ENCODE measurements at regions not wholly inside any gene's neighbourhood (a gene's known extent, or its start where the extent isn't known, plus 50 kb on each side); places are given as distances from the start of the nearest gene placed in this dataset.
"Not testable (repeated sequence)": the region's sequence is repeated elsewhere in the genome, so short reads cannot be mapped to it uniquely, and the experiment has no call there.

DNA sequence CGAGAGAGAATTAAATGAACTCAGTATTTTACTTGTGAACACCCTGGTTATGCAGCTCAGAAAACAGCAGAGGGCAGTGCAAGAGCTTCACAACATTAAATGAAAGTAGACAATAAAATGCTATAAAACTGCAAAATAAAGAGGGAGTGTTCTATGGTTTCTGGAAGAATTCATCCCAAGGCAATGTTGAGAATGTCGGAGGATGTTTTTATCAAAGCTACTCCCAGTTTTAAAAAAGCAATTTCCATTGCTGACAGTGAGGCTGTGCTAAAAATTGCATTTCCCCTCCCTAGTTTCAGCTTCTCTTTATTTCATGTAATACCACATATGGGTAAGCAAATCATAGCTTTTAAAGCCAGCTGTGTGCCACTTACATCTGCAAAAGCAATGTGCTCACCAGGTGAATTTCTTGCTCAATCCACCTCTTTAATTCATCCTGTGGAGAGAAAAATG is 296.8 kb downstream of the RAB38 start:
- DNase-seq (ENCODE audit: low spot score): no peak

DNA sequence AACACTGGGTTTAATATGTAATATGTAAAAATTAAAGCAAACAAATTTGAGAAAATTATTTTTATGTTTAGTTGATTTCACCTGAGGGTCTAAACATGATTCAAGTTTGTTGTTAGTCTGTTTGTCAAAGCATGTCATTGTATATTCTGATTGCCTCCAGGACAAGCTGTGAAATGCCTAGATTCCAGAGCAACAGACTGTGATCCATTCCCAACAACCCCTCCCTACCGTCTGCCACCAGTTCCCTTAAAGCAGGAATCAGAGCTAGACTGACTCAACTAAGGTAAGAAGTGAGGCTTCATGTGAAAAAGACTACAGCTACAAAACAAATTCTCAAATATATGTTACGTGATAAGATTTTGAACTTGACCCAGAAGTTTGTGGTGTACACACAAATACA is 304.2 kb downstream of the RAB38 start:
- DNase-seq (ENCODE audit: low spot score): no peak

DNA sequence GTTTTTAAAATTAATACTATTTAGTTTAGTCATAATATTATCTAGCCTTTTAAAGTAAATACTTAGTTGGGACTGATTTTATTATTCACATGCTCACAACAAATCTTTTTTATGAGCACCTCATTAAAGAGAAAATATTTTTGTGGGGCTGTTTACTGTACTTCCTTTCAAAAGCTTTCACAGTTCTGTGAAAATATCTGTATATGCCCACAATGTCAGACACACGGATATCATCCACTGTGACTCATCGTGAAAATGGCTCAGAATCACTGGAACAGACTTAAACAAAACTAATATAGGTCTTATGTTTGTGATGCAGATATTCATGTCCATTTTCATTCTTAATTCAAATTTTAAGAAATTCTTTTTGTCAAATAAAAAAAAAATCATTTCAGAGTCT is 305.2 kb downstream of the RAB38 start:
- DNase-seq (ENCODE audit: low spot score): no peak

DNA sequence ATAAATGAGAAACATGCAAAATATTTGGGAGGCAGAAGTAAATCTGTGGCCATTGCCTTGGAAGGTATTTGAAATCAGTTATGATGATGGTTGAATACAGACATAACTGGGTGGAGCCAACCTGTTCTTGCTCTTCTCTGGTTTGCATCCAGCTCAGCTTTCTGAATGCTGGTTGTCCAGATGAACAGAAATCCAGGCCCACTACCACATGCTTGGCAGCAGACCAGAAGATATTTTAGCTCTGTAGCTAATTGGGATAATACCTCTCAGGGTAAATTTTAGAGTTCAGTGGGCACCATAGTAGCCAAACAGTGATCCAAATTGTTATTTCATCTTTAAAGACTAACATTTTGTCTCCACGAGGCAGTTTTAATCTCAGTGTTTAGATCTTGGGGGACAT is 308.3 kb downstream of the RAB38 start:
- DNase-seq (ENCODE audit: low spot score): no peak

GRCh38 chr11:87861030-87861429 is 314.2 kb downstream of the RAB38 start:
- DNase-seq (ENCODE audit: low spot score): no peak

DNA sequence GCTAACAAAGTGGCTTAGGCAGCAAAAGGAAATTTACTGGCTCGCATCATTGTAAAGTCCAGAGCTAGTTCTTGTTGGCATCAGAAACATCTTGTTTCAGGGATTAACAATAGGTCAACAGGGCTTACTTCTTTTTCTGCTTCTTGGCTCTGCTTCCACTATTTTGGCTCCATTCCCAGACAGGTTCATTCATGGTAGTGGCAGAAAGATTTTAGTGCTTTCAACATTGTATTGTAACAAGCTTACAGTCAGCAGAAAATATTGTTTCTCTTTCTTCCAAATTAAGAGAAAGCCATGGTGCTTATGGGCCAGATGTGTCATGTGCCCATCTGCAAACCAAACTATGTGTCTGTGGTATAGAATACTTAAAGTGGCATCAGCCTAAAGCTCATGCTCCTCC is 315.6 kb downstream of the RAB38 start:
- no peak for DNase-seq (ENCODE audit: low spot score)

GRCh38 chr11:87851827-87852226 is 323.4 kb downstream of the RAB38 start:
- no peak for DNase-seq (ENCODE audit: low spot score)

- no peak for DNase-seq (ENCODE audit: low spot score)
These were observed 324.0 kb downstream of the RAB38 start for GRCh38 chr11:87851234-87851633.

- no peak for DNase-seq (ENCODE audit: low spot score)
These were observed 326.0 kb downstream of the RAB38 start for GRCh38 chr11:87849216-87849615.

GRCh38 chr11:87840786-87841185 is 334.5 kb downstream of the RAB38 start:
- no peak for DNase-seq (ENCODE audit: low spot score)

GRCh38 chr11:87832211-87832610 is 343.0 kb downstream of the RAB38 start:
- no peak for DNase-seq (ENCODE audit: low spot score)

GRCh38 chr11:87820011-87820410 is 355.2 kb downstream of the RAB38 start:
- DNase-seq (ENCODE audit: low spot score): no peak

- no peak for DNase-seq (ENCODE audit: low spot score)
These were observed 356.1 kb downstream of the RAB38 start for GRCh38 chr11:87819151-87819550.

- DNase-seq (ENCODE audit: low spot score): no peak
These were observed 362.5 kb downstream of the RAB38 start for GRCh38 chr11:87812571-87813365.

DNA sequence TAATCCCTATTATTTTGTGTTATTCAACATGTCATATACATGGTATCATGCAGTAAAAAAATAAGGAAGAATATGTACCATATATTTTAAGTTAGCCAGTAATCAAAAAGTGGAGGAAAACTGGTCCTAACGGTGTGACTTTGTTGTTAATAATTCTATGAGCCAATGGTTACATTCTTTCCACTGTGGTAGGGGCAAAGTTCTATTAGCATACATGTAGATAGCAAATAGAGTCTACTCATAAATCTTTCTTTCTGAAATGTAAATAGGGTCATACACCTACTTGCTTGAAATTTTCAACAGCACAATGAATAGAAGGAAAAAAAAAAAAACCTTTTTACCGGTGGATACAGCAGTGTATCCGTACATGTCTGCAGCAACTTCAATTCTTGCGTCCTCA is 364.8 kb downstream of the RAB38 start:
- DNase-seq (ENCODE audit: low spot score): no peak

DNA sequence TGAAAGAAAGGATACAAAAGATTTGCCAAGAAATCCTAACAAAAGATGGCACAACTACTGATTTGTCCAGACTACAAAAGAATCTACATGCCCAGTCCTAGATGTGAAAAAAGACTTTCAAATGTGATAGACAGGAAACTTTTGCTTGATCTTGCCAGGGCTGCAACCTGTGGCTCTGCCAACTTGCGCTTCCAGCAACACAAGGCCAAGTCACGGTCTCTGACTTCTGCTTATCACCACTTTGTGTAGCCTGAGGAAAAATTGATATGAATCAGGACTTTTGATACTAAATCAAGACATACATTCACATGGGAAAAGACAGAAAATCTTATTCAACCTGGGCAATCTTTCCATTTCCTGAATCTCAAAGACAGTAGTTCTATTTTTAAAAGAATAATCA is 366.0 kb downstream of the RAB38 start:
- no peak for DNase-seq (ENCODE audit: low spot score)

DNA sequence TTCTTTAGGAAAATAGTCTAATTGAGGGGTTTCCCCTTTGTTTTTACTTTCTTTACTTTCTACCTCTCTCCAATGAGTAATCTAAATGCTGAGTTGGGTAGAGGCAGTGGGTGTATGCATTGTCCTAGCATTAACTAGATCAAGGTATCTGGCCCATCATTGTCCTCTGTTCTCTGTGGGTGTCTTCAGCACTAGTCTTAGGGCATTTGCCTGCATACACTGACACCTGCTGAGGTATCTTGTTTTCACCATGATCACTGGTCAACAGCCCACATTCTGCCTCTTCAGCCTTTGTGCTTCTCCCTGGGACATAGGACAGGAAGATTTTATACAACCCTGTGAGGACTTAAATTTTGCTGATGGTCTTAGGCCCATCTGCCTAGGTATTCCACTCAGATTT is 371.1 kb downstream of the RAB38 start:
- DNase-seq (ENCODE audit: low spot score): no peak

- no peak for DNase-seq (ENCODE audit: low spot score)
These were observed 371.5 kb downstream of the RAB38 start for GRCh38 chr11:87803748-87804147.

DNA sequence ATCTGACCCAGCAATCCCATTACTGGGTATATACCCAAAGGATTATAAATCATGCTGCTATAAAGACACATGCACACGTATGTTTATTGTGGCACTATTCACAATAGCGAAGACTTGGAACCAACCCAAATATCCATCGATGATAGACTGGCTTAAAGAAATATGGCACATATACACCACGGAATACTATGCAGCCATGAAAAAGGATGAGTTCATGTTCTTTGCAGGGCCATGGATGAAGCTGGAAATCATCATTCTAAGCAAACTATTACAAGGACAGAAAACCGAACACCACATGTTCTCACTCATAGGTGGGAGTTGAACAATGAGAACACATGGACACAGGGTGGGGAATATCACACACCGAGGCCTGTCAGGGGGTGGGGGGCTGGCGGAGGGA is 390.4 kb downstream of the RAB38 start:
- not testable (repeated sequence) for DNase-seq (ENCODE audit: low spot score)

DNA sequence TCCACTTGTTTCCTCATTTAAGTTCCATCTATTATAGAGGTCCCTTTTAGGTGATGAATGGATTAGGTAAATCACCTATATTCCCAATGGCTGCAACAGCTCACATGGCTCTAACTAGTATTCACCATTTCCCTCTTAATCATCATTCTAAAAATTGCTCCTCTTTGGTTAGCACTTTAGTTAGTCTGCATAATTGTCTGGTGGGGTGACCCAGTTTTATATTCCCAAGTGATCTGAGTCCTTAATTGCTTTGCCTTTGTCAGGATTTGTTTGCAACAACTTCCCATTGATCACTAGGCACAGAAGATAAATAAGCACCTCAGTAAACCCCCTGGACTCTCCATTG is 395.2 kb downstream of the RAB38 start:
- DNase-seq (ENCODE audit: low spot score): no peak

- no peak for DNase-seq (ENCODE audit: low spot score)
These were observed 395.8 kb downstream of the RAB38 start for GRCh38 chr11:87779276-87780067.

- no peak for DNase-seq (ENCODE audit: low spot score)
These were observed 396.9 kb downstream of the RAB38 start for GRCh38 chr11:87778357-87778756.

DNA sequence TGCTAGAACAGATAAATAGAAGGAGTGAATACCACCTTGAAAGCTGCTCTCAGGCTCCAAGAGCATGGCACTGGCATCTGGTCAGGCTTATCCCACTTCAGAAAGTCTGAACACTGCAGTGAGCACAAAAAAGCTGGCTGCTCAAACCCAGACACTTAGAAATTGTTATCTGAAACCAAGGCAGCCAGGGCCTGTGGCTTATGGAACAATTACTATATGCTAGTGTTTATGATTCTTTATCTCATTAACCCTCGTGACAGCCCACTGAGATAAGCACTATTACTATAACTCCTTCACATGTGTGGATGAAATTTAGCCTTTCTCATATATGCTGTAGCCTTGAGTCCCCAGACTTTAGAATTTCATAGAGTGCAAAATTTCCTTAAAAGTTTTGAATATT is 400.2 kb downstream of the RAB38 start:
- no peak for DNase-seq (ENCODE audit: low spot score)

- DNase-seq (ENCODE audit: low spot score): no peak
These were observed 405.6 kb downstream of the RAB38 start for GRCh38 chr11:87769661-87770060.
